H1 (cell line): ENCODE measurements at regions not wholly inside any gene's neighbourhood (a gene's known extent, or its start where the extent isn't known, plus 50 kb on each side); places are given as distances from the start of the nearest gene placed in this dataset.

Experiments
- CTCF ChIA-PET: fragments of 300-600 bp; sonication (Branson Sonifier 250); formaldehyde crosslinking; loops from one replicate; lab custom pipeline; 2021; ENCODE audit not compliant: partially characterized antibody; lab: Charles Lee
- POLR2A ChIA-PET: fragments of 300-600 bp; sonication (Branson Sonifier 250); formaldehyde crosslinking; loops from one replicate; lab custom pipeline; 2021; ENCODE audit warnings: inconsistent platforms; ENCODE audit not compliant: partially characterized antibody; lab: Charles Lee
- DNase-seq, 2 experiments: peaks; one replicate each; pipeline versions ENCODE4 v3.0.0 to v3.0.0-alpha.2; 2010 to 2022; ENCODE audit warnings: low spot score in 2 of 2, low read depth in 1 of 2, mixed read lengths in 1 of 2
- FAIRE-seq: peaks from 2 replicates; lab custom pipeline; 2011; peaks lifted over from hg19 to GRCh38; lab: Jason Lieb, UNC
- H2AFZ ChIP-seq: 2 replicates; pipeline ENCODE4 v1.8.1; 2012; ENCODE audit warnings: low read length, inconsistent platforms
- H2AK5ac ChIP-seq: 2 replicates; pipeline ENCODE4 v1.6.1; 2013; ENCODE audit warnings: low read depth, low read length
- H2BK120ac ChIP-seq: replicated peaks from 2 replicates; pipeline ENCODE3; 2013; ENCODE audit warnings: low read depth, low read length, inconsistent platforms
- H2BK12ac ChIP-seq: 2 replicates; pipeline ENCODE4 v1.6.1; 2013; ENCODE audit warnings: low read depth, low read length
- H2BK15ac ChIP-seq: 2 replicates; pipeline ENCODE4 v1.6.1; 2013; ENCODE audit warnings: low read length
- H2BK20ac ChIP-seq: 2 replicates; pipeline ENCODE4 v1.6.1; 2013; ENCODE audit warnings: low read length
- H2BK5ac ChIP-seq: 2 replicates; pipeline ENCODE4 v1.6.1; 2013; ENCODE audit warnings: low read depth, low read length
- H3K14ac ChIP-seq: 2 replicates; pipeline ENCODE4 v1.6.1; 2013; ENCODE audit warnings: inconsistent platforms; ENCODE audit not compliant: insufficient read length
- H3K18ac ChIP-seq: 2 replicates; pipeline ENCODE4 v1.6.1; 2013; ENCODE audit warnings: low read length; ENCODE audit errors: extremely low read depth
- H3K23ac ChIP-seq: 2 replicates; pipeline ENCODE4 v1.6.1; 2013; ENCODE audit warnings: inconsistent platforms; ENCODE audit not compliant: insufficient read length
- H3K23me2 ChIP-seq: 2 replicates; pipeline ENCODE4 v1.6.1; 2013; ENCODE audit warnings: low read depth, low read length
- H3K27ac ChIP-seq: 2 replicates; pipeline ENCODE4 v1.6.1; 2011; ENCODE audit warnings: low read depth, low read length, inconsistent platforms
- H3K27me3 ChIP-seq, 4 experiments: replicated peaks in 1 of 4; 1 replicate in 1 of 4; 2 replicates in 3 of 4; pipeline versions ENCODE4 v1.6.1 to v1.8.1; 2011 to 2013; ENCODE audit warnings: low read length in 3 of 4, mild to moderate bottlenecking in 3 of 4, inconsistent platforms in 2 of 4, mixed read lengths in 2 of 4, moderate library complexity in 1 of 4; ENCODE audit not compliant: control insufficient read depth in 3 of 4, insufficient read depth in 3 of 4; ENCODE audit errors: extremely low read depth in 1 of 4
- H3K36me3 ChIP-seq, 4 experiments: 2 replicates each; pipeline versions ENCODE4 v1.6.1 to v1.8.1; 2011 to 2013; ENCODE audit warnings: mild to moderate bottlenecking in 4 of 4, low read length in 3 of 4, moderate library complexity in 2 of 4, control low read depth in 1 of 4, inconsistent platforms in 1 of 4; ENCODE audit not compliant: insufficient read depth in 4 of 4, control insufficient read depth in 2 of 4
- H3K4ac ChIP-seq: replicated peaks from 2 replicates; pipeline ENCODE3; 2013; ENCODE audit warnings: low read length, low read depth, mixed read lengths, inconsistent platforms; ENCODE audit not compliant: insufficient read length
- H3K4me1 ChIP-seq, 4 experiments: replicated peaks in 1 of 4; 1 replicate in 1 of 4; 2 replicates in 3 of 4; pipeline versions ENCODE4 v1.6.1 to v1.8.1; 2011 to 2013; ENCODE audit warnings: low read length in 3 of 4, inconsistent platforms in 2 of 4, mixed read lengths in 1 of 4; ENCODE audit not compliant: insufficient read depth in 4 of 4, control insufficient read depth in 3 of 4
- H3K4me2 ChIP-seq, 2 experiments: 2 replicates each; pipeline versions ENCODE4 v1.6.1 to v1.8.1; 2011 to 2013; ENCODE audit warnings: low read depth in 2 of 2, low read length in 2 of 2, control low read depth in 1 of 2, inconsistent platforms in 1 of 2, mild to moderate bottlenecking in 1 of 2; ENCODE audit not compliant: insufficient read depth in 1 of 2
- H3K4me3 ChIP-seq, 4 experiments: fragments of 200-600, 300-600 bp in 1 of 4; sonication (generic), shearing (Covaris generic), sonication (Bioruptor Twin) in 1 of 4; 2 replicates each; pipeline versions ENCODE4 v1.5.1 to v1.8.1; 2011 to 2016; ENCODE audit warnings: low read length in 4 of 4, low read depth in 3 of 4, control low read depth in 2 of 4, inconsistent platforms in 2 of 4, mild to moderate bottlenecking in 2 of 4, mixed read lengths in 1 of 4, moderate library complexity in 1 of 4; ENCODE audit not compliant: insufficient read depth in 2 of 4; ENCODE audit errors: extremely low read depth in 1 of 4
- H3K56ac ChIP-seq: replicated peaks from 2 replicates; pipeline ENCODE3; 2013; ENCODE audit warnings: low read depth, mild to moderate bottlenecking, mixed read lengths, low read length, inconsistent platforms; ENCODE audit not compliant: insufficient read length
- H3K79me1 ChIP-seq: 2 replicates; pipeline ENCODE4 v1.6.1; 2013; ENCODE audit warnings: low read depth, low read length, control low read depth
- H3K79me2 ChIP-seq, 2 experiments: 2 replicates each; pipeline versions ENCODE4 v1.6.1 to v1.8.1; 2012 to 2013; ENCODE audit warnings: low read length in 2 of 2, mild to moderate bottlenecking in 2 of 2, inconsistent platforms in 1 of 2; ENCODE audit not compliant: insufficient read depth in 2 of 2, control insufficient read depth in 1 of 2
- H3K9ac ChIP-seq, 4 experiments: replicated peaks in 1 of 4; 1 replicate in 1 of 4; 2 replicates in 3 of 4; pipeline versions ENCODE4 v1.6.1 to v1.8.1; 2011 to 2013; ENCODE audit warnings: low read depth in 3 of 4, low read length in 3 of 4, control low read depth in 2 of 4, mild to moderate bottlenecking in 2 of 4, moderate library complexity in 2 of 4, inconsistent platforms in 1 of 4; ENCODE audit errors: extremely low read depth in 1 of 4
- H3K9me3 ChIP-seq, 2 experiments: 2 replicates each; pipeline versions ENCODE4 v1.6.1 to v1.8.1; 2012 to 2013; ENCODE audit warnings: mild to moderate bottlenecking in 2 of 2, moderate library complexity in 2 of 2, control low read depth in 1 of 2, inconsistent platforms in 1 of 2, low read depth in 1 of 2, low read length in 1 of 2, mixed read lengths in 1 of 2; ENCODE audit not compliant: insufficient read depth in 2 of 2
- H4K20me1 ChIP-seq, 2 experiments: replicated peaks in 1 of 2; 2 replicates each; pipeline versions ENCODE3 to v1.8.1; 2011 to 2013; ENCODE audit warnings: inconsistent platforms in 2 of 2, low read length in 2 of 2, mild to moderate bottlenecking in 1 of 2; ENCODE audit not compliant: insufficient read depth in 2 of 2, control insufficient read depth in 1 of 2
- H4K5ac ChIP-seq: 2 replicates; pipeline ENCODE4 v1.6.1; 2013; ENCODE audit warnings: low read length, low read depth, mixed read lengths, inconsistent platforms; ENCODE audit not compliant: insufficient read length
- H4K8ac ChIP-seq: 2 replicates; pipeline ENCODE4 v1.8.0; 2013; ENCODE audit warnings: mild to moderate bottlenecking, moderate library complexity, low read length, inconsistent platforms; ENCODE audit not compliant: insufficient read depth; ENCODE audit errors: extremely low read depth
- H4K91ac ChIP-seq: replicated peaks from 2 replicates; pipeline ENCODE3; 2013; ENCODE audit warnings: low read length, mixed read lengths, inconsistent platforms; ENCODE audit not compliant: insufficient read length
- HDAC6 ChIP-seq: IDR thresholded peaks from one replicate; pipeline ENCODE4 v1.7.1; 2012; ENCODE audit warnings: low read depth, mild to moderate bottlenecking, inconsistent platforms, low read length, moderate library complexity
- MAFK ChIP-seq: IDR thresholded peaks from 2 replicates; pipeline ENCODE4 v1.6.1; 2012; ENCODE audit warnings: low read depth, mild to moderate bottlenecking, improper control_type of control experiment, low read length
- RNF2 ChIP-seq: fragments of 200-900, 300-1000 bp; sonication (generic); IDR thresholded peaks from 2 replicates; pipeline ENCODE4 v1.7.1; 2016; ENCODE audit warnings: borderline replicate concordance, low read depth, mild to moderate bottlenecking, antibody characterized with exemption, low read length; ENCODE audit not compliant: poor library complexity, severe bottlenecking; ENCODE audit errors: missing control alignments
- TAF1 ChIP-seq: IDR thresholded peaks from 2 replicates; pipeline ENCODE4 v1.6.1; 2011; ENCODE audit warnings: mild to moderate bottlenecking, low read depth, low read length
- WGBS, 2 experiments: shearing (Covaris generic) in 1 of 2; methylation state at CpG; one replicate each; pipeline versions ENCODE4 v1.1.6 to v1.1.7; 2013 to 2015; ENCODE audit warnings: low lambda C conversion rate in 2 of 2, mixed read lengths in 2 of 2, inconsistent platforms in 1 of 2, low coverage in 1 of 2, missing lambda C conversion rate in 1 of 2; ENCODE audit not compliant: insufficient replicate concordance in 2 of 2, insufficient coverage in 1 of 2, insufficient read length in 1 of 2; ENCODE audit errors: extremely low coverage in 1 of 2, missing lambda C conversion rate in 1 of 2; 5-methylcytosine and 5-hydroxymethylcytosine counted together
- TF ChIP-seq, protein P1 (sequence below): IDR thresholded peaks from 2 replicates; pipeline ENCODE4 v1.6.1; 2011; ENCODE audit warnings: low read depth, mild to moderate bottlenecking, low read length; ENCODE audit not compliant: insufficient read depth
- TF ChIP-seq, protein P2 (sequence below): IDR thresholded peaks from 2 replicates; pipeline ENCODE4 v1.6.1; 2011; ENCODE audit warnings: low read length, improper control_type of control experiment
- TF ChIP-seq, protein P3 (sequence below), 3 experiments: IDR thresholded peaks; 1 replicate in 2 of 3; 2 replicates in 1 of 3; pipeline versions ENCODE4 v1.5.1 to v1.6.1; 2011; ENCODE audit warnings: low read length in 3 of 3, mild to moderate bottlenecking in 3 of 3, inconsistent platforms in 2 of 3, low read depth in 1 of 3, moderate library complexity in 1 of 3; ENCODE audit not compliant: insufficient read depth in 1 of 3; ENCODE audit errors: control extremely low read depth in 1 of 3

DNA sequence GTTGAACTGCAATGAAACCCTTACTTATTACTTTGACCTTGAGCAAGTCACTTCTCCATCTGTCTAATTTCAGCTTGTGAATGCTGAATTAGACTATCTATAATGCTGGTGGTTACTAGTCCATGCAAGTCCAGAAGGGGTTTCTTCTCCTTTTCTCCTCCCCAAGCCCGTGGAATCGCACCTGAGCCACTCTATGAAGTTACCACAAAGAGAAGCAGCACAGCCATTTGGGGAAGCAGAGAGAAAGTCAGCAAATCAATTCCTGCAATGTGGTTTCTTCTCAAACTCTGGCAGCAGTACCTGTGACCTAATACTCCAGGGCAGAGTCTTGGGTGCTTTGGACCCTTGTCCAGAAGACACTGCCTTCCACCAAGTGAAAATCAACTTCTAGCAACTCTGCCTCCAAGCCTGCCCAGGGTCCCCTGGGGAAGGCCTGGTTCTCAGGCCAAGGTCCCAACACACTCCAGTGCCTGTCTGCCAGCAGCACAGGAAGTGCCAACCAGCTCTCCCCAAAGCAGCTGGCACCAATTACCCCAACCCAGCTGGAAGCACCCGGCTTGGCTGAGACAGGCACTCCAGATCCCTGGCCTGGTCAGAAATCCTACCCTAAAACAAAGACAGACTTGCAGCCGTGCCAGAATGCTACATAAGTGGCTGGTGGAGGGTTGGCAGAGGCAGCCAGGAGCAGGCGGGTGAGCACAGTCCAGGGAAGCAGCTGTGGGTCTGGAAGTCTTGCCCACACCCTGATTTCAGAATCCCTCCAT, 200.3 kb downstream of the LSM5 start:
- 93% methylated on average over 5 of the region's 5 CpGs; no CpG with 5 or more reads in 1 of the 2 experiments for WGBS, 2 experiments
- H3K9ac ChIP-seq = no peak overlapping the region
- POLR2A ChIA-PET = interaction anchor here (0.7 kb wide), 1 partner anchor 15 kb away, joined by 3 read pairs; no protein-coding TSS in a partner anchor
- no peak overlapping the region for H2AK5ac ChIP-seq
- H3K56ac ChIP-seq = no peak overlapping the region
- no peak overlapping the region for H2BK15ac ChIP-seq
- H2BK12ac ChIP-seq = no peak overlapping the region
- FAIRE-seq = no peak
- DNase-seq = no peak
- H3K79me1 ChIP-seq = no peaks in the 10 kb centered on the region
- H3K14ac ChIP-seq = no peak overlapping the region
- H3K27me3 ChIP-seq = no peaks in the 10 kb centered on the region; a peak in 1 of 7 replicates
- no peaks in the 10 kb centered on the region for H4K20me1 ChIP-seq
- no peaks in the 10 kb centered on the region for H3K79me2 ChIP-seq
- no peak overlapping the region for H3K4ac ChIP-seq
- no peaks in the 10 kb centered on the region for H3K36me3 ChIP-seq
- H3K4me2 ChIP-seq = no peak overlapping the region
- H2BK20ac ChIP-seq = no peak overlapping the region
- H3K23me2 ChIP-seq = no peaks in the 10 kb centered on the region
- H2AFZ ChIP-seq = no peak overlapping the region
- no peak overlapping the region for H4K91ac ChIP-seq
- H3K27ac ChIP-seq = no peak overlapping the region
- CTCF ChIA-PET = interaction anchor here (0.5 to 1.2 kb wide), 4 partner anchors 15 to 190 kb away, joined by 3 read pairs; no protein-coding TSS in a partner anchor
- H3K18ac ChIP-seq = no peak overlapping the region
- peaks cover 2 to 10% (median 7%) of the 10 kb centered on the region in 4 experiments; a peak in 5 of 7 replicates for H3K4me1 ChIP-seq
- H4K8ac ChIP-seq = no peak overlapping the region; the same call in 1 of the 2 replicates
- H3K23ac ChIP-seq = no peak overlapping the region
- no peak overlapping the region for H3K4me3 ChIP-seq
- no peak overlapping the region for H4K5ac ChIP-seq
- H2BK5ac ChIP-seq = no peak overlapping the region
- H3K9me3 ChIP-seq = no peaks in the 10 kb centered on the region
- no peak overlapping the region for H2BK120ac ChIP-seq
- TF ChIP-seq, protein P1, sequence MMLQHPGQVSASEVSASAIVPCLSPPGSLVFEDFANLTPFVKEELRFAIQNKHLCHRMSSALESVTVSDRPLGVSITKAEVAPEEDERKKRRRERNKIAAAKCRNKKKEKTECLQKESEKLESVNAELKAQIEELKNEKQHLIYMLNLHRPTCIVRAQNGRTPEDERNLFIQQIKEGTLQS = no peak
- TF ChIP-seq TAF1 (no peak), RNF2 (no peak), MAFK (no peak), HDAC6 (no peak)
- TF ChIP-seq, protein P2, sequence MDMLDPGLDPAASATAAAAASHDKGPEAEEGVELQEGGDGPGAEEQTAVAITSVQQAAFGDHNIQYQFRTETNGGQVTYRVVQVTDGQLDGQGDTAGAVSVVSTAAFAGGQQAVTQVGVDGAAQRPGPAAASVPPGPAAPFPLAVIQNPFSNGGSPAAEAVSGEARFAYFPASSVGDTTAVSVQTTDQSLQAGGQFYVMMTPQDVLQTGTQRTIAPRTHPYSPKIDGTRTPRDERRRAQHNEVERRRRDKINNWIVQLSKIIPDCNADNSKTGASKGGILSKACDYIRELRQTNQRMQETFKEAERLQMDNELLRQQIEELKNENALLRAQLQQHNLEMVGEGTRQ = no peak
- TF ChIP-seq, protein P3, sequence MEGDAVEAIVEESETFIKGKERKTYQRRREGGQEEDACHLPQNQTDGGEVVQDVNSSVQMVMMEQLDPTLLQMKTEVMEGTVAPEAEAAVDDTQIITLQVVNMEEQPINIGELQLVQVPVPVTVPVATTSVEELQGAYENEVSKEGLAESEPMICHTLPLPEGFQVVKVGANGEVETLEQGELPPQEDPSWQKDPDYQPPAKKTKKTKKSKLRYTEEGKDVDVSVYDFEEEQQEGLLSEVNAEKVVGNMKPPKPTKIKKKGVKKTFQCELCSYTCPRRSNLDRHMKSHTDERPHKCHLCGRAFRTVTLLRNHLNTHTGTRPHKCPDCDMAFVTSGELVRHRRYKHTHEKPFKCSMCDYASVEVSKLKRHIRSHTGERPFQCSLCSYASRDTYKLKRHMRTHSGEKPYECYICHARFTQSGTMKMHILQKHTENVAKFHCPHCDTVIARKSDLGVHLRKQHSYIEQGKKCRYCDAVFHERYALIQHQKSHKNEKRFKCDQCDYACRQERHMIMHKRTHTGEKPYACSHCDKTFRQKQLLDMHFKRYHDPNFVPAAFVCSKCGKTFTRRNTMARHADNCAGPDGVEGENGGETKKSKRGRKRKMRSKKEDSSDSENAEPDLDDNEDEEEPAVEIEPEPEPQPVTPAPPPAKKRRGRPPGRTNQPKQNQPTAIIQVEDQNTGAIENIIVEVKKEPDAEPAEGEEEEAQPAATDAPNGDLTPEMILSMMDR (IDR thresholded peaks at IDR 0.05; ENCODE audit: control extremely low read depth in 1 of 3, insufficient read depth in 1 of 3, low read depth in 1 of 3, low read length in 3 of 3) = no peak
